Colonic mucosa (tissue), 4 donors: ENCODE measurements at regions not wholly inside any gene's neighbourhood (a gene's known extent, or its start where the extent isn't known, plus 50 kb on each side); places are given as distances from the start of the nearest gene placed in this dataset.

Source experiments
- DNase-seq: peaks from one replicate; pipeline ENCODE4 v3.0.0-alpha.2; 2020
- H3K27ac ChIP-seq: fragments of 200-600 bp; one replicate; pipeline ENCODE4 v1.8.0; 2021
- H3K27me3 ChIP-seq: fragments of 200-600 bp; one replicate; pipeline ENCODE4 v1.8.0; 2021
- H3K36me3 ChIP-seq: fragments of 200-600 bp; one replicate; pipeline ENCODE4 v1.8.0; 2021
- H3K4me1 ChIP-seq: fragments of 200-600 bp; one replicate; pipeline ENCODE4 v1.8.0; 2021; ENCODE audit warnings: mild to moderate bottlenecking
- H3K4me3 ChIP-seq: fragments of 200-600 bp; one replicate; pipeline ENCODE4 v1.8.0; 2021
- H3K9ac ChIP-seq, 2 donors: one replicate each; pipeline ENCODE4 v1.7.0; 2013; ENCODE audit warnings: control low read depth in 2 of 2, low read depth in 2 of 2, low read length in 2 of 2
- H3K9me3 ChIP-seq: fragments of 200-600 bp; one replicate; pipeline ENCODE4 v1.8.0; 2021
- CTCF ChIP-seq: fragments of 200-600 bp; IDR thresholded peaks from one replicate; pipeline ENCODE4 v1.8.0; 2022; ENCODE audit warnings: antibody characterized with exemption, mild to moderate bottlenecking
- intact Hi-C: fragments of 100-400 bp; cut with DNase I; formaldehyde crosslinking; loops from one replicate; pipeline ENCODE4 v1.14.1; 2022
- donor health status: healthy.
- donor health status: DM: no; HTN: no; CAD: no.
- donor health status: DM: no; HTN: no; CAD: no.

DNA sequence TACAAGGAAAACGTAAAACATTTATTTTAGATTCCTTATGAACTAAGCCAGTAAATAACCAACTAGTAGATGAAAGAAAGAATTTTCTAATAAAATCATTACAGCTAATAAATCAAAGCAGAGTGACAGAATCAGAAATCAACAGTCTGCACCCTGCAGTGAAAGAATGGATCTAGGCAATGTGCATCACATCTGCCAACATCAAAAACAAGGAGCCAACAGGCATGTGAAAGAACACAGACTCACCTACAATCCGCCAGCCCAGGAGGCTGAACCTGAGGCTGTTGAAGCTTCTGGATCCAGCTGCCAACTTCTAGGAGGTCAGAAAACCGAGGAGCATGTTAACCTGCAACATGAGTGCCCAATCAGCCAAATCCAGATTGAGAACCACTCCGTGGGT is 196.3 kb downstream of the SETD4 start:
- Histone ChIP-seq H3K36me3 (no peaks in the 10 kb centered on the region), H3K9me3 (no peaks in the 10 kb centered on the region), H3K9ac (no peak overlapping the region), H3K27ac (no peak overlapping the region), H3K4me3 (no peak overlapping the region), H3K27me3 (no peaks in the 10 kb centered on the region), H3K4me1 (no peaks in the 10 kb centered on the region)
- intact Hi-C loops: no loop called here
- DNase-seq: no peak
- no peak for TF ChIP-seq CTCF

- intact Hi-C loops: no loop called here
- no peak overlapping the region for H3K4me3 ChIP-seq
- H3K9me3 ChIP-seq: no peaks in the 10 kb centered on the region
- no peaks in the 10 kb centered on the region for H3K27me3 ChIP-seq
- no peak for DNase-seq
- no peak for TF ChIP-seq CTCF
- no peaks in the 10 kb centered on the region for H3K4me1 ChIP-seq
- H3K36me3 ChIP-seq: no peaks in the 10 kb centered on the region
- H3K27ac ChIP-seq: no peak overlapping the region
- H3K9ac ChIP-seq: no peak overlapping the region
Observed at GRCh38 chr21:35862969-35863368, 197.4 kb downstream of the SETD4 start.

GRCh38 chr21:35861661-35862060 is 198.7 kb downstream of the SETD4 start:
- no peak for TF ChIP-seq CTCF
- Histone ChIP-seq H3K9ac (no peak overlapping the region), H3K27me3 (no peaks in the 10 kb centered on the region), H3K36me3 (no peaks in the 10 kb centered on the region), H3K27ac (no peak overlapping the region), H3K4me1 (no peaks in the 10 kb centered on the region), H3K4me3 (no peak overlapping the region), H3K9me3 (no peaks in the 10 kb centered on the region)
- intact Hi-C loops: no loop called here
- DNase-seq: no peak

DNA sequence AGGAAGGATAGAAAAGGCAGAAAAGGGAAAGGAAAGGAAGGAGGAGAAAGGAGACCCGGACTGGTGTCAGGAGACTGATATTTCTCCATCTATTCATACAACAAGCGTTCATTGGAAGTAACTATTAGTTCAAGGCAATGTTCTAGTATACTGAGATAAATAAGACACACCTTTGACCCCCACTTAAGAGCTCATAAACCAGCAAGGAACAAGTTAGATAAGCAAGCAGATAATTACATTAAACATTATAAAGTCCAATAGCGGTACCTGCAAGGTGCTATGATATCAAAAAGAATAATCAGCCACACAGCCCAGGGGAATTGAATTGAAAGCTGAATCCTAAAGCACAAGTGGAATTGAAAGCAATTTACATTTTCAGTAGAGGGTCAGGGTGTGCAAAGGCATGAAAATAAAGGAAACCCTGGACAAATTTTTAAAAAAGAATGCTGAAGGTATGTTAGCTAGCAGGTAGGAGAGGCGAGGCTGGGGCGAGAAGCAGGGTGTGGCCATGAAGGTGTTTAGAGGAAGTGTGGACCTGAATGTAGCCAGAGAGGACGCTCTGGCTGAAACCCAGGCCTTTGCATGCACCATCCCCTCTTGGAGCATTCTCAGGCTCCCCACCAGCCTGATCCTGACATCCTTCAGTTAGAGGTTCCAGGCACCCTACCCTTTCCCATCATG is 200.0 kb downstream of the SETD4 start:
- Histone ChIP-seq H3K27ac (no peak overlapping the region), H3K9ac (no peak overlapping the region), H3K36me3 (no peaks in the 10 kb centered on the region), H3K4me3 (no peak overlapping the region), H3K27me3 (no peaks in the 10 kb centered on the region), H3K9me3 (no peaks in the 10 kb centered on the region), H3K4me1 (no peaks in the 10 kb centered on the region)
- DNase-seq: no peak
- TF ChIP-seq CTCF: no peak
- intact Hi-C loops: no loop called here

GRCh38 chr21:35859677-35860076 is 200.6 kb downstream of the SETD4 start:
- H3K27ac ChIP-seq: no peak overlapping the region
- DNase-seq: no peak

More at GRCh38 chr21:35859677-35860076, 200.6 kb downstream of the SETD4 start:
- no peak for TF ChIP-seq CTCF
- Histone ChIP-seq H3K4me3 (no peak overlapping the region), H3K4me1 (no peaks in the 10 kb centered on the region), H3K36me3 (no peaks in the 10 kb centered on the region), H3K9me3 (no peaks in the 10 kb centered on the region), H3K9ac (no peak overlapping the region), H3K27me3 (no peaks in the 10 kb centered on the region)
- intact Hi-C loops: no loop called here
